ENCODE measurements at regions not wholly inside any gene's neighbourhood (a gene's known extent, or its start where the extent isn't known, plus 50 kb on each side); places are given as distances from the start of the nearest gene placed in this dataset.

GRCh38 chr5:141742866-141743851 is 61.1 kb upstream of the ARAP3 start:
- TF ChIP-seq CTCF (IDR thresholded peaks at IDR 0.05) (no peak), POLR2A (IDR thresholded peaks at IDR 0.05) (no peak)

All from testis (tissue), 2 donors.